Breast epithelium (tissue), 3 donors: ENCODE measurements at regions not wholly inside any gene's neighbourhood (a gene's known extent, or its start where the extent isn't known, plus 50 kb on each side); places are given as distances from the start of the nearest gene placed in this dataset.

Source experiments
- POLR2A ChIP-seq: fragments of 450-650 bp; IDR thresholded peaks from one replicate; pipeline ENCODE4 v1.6.1; 2016; ENCODE audit warnings: antibody characterized with exemption, mild to moderate bottlenecking, moderate library complexity
- TF ChIP-seq, protein P1 (sequence below), 3 donors: fragments of 450-650 bp; IDR thresholded peaks; one replicate each; pipeline ENCODE4 v1.5.1; 2016 to 2017; ENCODE audit warnings: antibody characterized with exemption in 3 of 3, mild to moderate bottlenecking in 3 of 3, moderate library complexity in 3 of 3

DNA sequence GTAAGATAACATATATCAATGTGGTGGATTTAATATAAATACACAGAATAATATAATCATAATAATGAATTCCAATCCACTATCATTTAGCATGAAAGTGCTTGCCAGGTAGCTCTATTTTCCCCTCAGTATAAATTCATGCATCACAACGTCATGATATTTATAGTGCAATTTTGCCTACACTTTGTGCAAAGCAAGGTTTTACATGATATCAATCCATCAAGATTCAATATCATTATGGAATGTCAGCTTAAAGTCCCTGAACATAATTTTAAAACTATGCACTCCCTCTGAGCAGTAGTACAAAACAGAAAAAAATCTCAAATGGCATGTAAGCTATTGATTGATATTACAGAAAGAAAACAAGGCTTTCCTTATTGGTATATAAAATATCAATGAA lies 962.2 kb upstream of the PCDH20 start:
- TF ChIP-seq, protein P1, sequence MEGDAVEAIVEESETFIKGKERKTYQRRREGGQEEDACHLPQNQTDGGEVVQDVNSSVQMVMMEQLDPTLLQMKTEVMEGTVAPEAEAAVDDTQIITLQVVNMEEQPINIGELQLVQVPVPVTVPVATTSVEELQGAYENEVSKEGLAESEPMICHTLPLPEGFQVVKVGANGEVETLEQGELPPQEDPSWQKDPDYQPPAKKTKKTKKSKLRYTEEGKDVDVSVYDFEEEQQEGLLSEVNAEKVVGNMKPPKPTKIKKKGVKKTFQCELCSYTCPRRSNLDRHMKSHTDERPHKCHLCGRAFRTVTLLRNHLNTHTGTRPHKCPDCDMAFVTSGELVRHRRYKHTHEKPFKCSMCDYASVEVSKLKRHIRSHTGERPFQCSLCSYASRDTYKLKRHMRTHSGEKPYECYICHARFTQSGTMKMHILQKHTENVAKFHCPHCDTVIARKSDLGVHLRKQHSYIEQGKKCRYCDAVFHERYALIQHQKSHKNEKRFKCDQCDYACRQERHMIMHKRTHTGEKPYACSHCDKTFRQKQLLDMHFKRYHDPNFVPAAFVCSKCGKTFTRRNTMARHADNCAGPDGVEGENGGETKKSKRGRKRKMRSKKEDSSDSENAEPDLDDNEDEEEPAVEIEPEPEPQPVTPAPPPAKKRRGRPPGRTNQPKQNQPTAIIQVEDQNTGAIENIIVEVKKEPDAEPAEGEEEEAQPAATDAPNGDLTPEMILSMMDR (IDR thresholded peaks at IDR 0.05) = no peak
- no peak for TF ChIP-seq POLR2A
